ENCODE measurements at regions not wholly inside any gene's neighbourhood (a gene's known extent, or its start where the extent isn't known, plus 50 kb on each side); places are given as distances from the start of the nearest gene placed in this dataset.

- DNase-seq (no peak), ATAC-seq (no peak)
- Histone ChIP-seq H3K4me3 (no peak overlapping the region), H3K36me3 (no peaks in the 10 kb centered on the region), H3K4me1 (no peaks in the 10 kb centered on the region), H3K9me3 (peaks cover 3% of the 10 kb centered on the region), H3K27ac (no peak overlapping the region), H3K27me3 (ENCODE audit: low read depth) (no peaks in the 10 kb centered on the region)
- intact Hi-C loops (cut with DNase I): no loop called here
- no peak for TF ChIP-seq CTCF (IDR thresholded peaks at IDR 0.05)
These were observed 350.1 kb upstream of the C11orf87 start for GRCh38 chr11:109071712-109072524.

- no peak for TF ChIP-seq CTCF (IDR thresholded peaks at IDR 0.05)
- Histone ChIP-seq H3K36me3 (no peaks in the 10 kb centered on the region), H3K4me1 (no peaks in the 10 kb centered on the region), H3K4me3 (no peak overlapping the region), H3K9me3 (peaks cover 3% of the 10 kb centered on the region), H3K27me3 (ENCODE audit: low read depth) (no peaks in the 10 kb centered on the region), H3K27ac (no peak overlapping the region)
- intact Hi-C loops (cut with DNase I): no loop called here
- ATAC-seq (no peak), DNase-seq (no peak)
These were observed 348.8 kb upstream of the C11orf87 start for GRCh38 chr11:109073032-109073822.

- H3K27ac ChIP-seq: no peak overlapping the region
- no peak for DNase-seq
- no peak for ATAC-seq
- no peak for TF ChIP-seq CTCF (IDR thresholded peaks at IDR 0.05)
- no peak overlapping the region for H3K4me3 ChIP-seq
- H3K36me3 ChIP-seq: no peaks in the 10 kb centered on the region
- no peaks in the 10 kb centered on the region for H3K9me3 ChIP-seq
- intact Hi-C loops (cut with DNase I): no loop called here
- H3K4me1 ChIP-seq: no peaks in the 10 kb centered on the region
- H3K27me3 ChIP-seq (ENCODE audit: low read depth): no peaks in the 10 kb centered on the region
These were observed 346.0 kb upstream of the C11orf87 start for GRCh38 chr11:109075976-109076375.

GRCh38 chr11:109076870-109077269 is 345.1 kb upstream of the C11orf87 start:
- Histone ChIP-seq H3K9me3 (no peaks in the 10 kb centered on the region), H3K27me3 (ENCODE audit: low read depth) (no peaks in the 10 kb centered on the region), H3K27ac (no peak overlapping the region), H3K36me3 (no peaks in the 10 kb centered on the region), H3K4me3 (no peak overlapping the region), H3K4me1 (no peaks in the 10 kb centered on the region)
- ATAC-seq (no peak), DNase-seq (no peak)
- TF ChIP-seq CTCF (IDR thresholded peaks at IDR 0.05): no peak
- intact Hi-C loops (cut with DNase I): no loop called here

GRCh38 chr11:109077291-109077920 is 344.6 kb upstream of the C11orf87 start:
- intact Hi-C loops (cut with DNase I): no loop called here
- Histone ChIP-seq H3K27ac (no peak overlapping the region), H3K27me3 (ENCODE audit: low read depth) (no peaks in the 10 kb centered on the region), H3K4me3 (no peak overlapping the region), H3K36me3 (no peaks in the 10 kb centered on the region), H3K4me1 (no peaks in the 10 kb centered on the region), H3K9me3 (no peaks in the 10 kb centered on the region)
- no peak for TF ChIP-seq CTCF (IDR thresholded peaks at IDR 0.05)
- no peak for DNase-seq
- no peak for ATAC-seq

Data from lower lobe of right lung (tissue), 2 donors.